ENCODE measurements at regions not wholly inside any gene's neighbourhood (a gene's known extent, or its start where the extent isn't known, plus 50 kb on each side); places are given as distances from the start of the nearest gene placed in this dataset.

DNA sequence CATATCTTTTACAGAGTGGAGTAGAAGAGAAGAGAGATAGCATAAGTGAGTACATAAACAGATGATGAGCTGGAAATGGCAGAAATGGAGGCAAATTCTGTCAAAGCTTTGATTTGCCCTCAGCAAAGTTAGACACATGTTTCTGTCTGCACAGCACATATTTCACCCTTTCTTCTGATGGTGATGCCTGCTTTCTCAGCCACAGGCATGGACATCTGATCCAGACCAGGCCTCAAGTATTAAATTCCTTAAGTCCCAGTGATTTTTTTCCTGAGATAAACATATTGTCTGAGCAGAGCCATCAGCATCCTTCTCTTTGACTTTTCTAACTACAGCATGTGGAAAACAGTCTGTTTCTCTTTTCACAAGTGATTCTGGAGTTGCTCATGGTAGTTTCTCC is 409.8 kb downstream of the MAN2A1 start:
- TF ChIP-seq, protein P1, sequence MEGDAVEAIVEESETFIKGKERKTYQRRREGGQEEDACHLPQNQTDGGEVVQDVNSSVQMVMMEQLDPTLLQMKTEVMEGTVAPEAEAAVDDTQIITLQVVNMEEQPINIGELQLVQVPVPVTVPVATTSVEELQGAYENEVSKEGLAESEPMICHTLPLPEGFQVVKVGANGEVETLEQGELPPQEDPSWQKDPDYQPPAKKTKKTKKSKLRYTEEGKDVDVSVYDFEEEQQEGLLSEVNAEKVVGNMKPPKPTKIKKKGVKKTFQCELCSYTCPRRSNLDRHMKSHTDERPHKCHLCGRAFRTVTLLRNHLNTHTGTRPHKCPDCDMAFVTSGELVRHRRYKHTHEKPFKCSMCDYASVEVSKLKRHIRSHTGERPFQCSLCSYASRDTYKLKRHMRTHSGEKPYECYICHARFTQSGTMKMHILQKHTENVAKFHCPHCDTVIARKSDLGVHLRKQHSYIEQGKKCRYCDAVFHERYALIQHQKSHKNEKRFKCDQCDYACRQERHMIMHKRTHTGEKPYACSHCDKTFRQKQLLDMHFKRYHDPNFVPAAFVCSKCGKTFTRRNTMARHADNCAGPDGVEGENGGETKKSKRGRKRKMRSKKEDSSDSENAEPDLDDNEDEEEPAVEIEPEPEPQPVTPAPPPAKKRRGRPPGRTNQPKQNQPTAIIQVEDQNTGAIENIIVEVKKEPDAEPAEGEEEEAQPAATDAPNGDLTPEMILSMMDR (IDR thresholded peaks at IDR 0.05), result no peak
- TF ChIP-seq POLR2AphosphoS5 (IDR thresholded peaks at IDR 0.05; ENCODE audit: insufficient read depth in 1 of 2, low read depth in 1 of 2) (no peak), POLR2A (IDR thresholded peaks at IDR 0.05) (no peak)
